CD14-positive monocyte (primary cell): ENCODE measurements at regions not wholly inside any gene's neighbourhood (a gene's known extent, or its start where the extent isn't known, plus 50 kb on each side); places are given as distances from the start of the nearest gene placed in this dataset.

ENCODE experiments used
- DNase-seq, 3 donors: peaks; one replicate each; pipeline ENCODE4 v3.0.0-alpha.2; 2011 to 2022
- H2AFZ ChIP-seq: 2 replicates; pipeline ENCODE4 v1.6.0; 2012; ENCODE audit warnings: mild to moderate bottlenecking, low read depth, low read length, inconsistent platforms; ENCODE audit not compliant: insufficient read depth, poor library complexity, severe bottlenecking
- H3K27ac ChIP-seq, 2 donors: 1 replicate in 1 of 2; 2 replicates in 1 of 2; pipeline ENCODE4 v1.5.1; 2012 to 2013; ENCODE audit warnings: low read length in 2 of 2, control low read depth in 1 of 2, inconsistent platforms in 1 of 2, low read depth in 1 of 2, mild to moderate bottlenecking in 1 of 2
- H3K27me3 ChIP-seq, 2 donors: one replicate each; pipeline versions ENCODE4 v1.6.0 to v1.6.1; 2011 to 2013; ENCODE audit warnings: low read length in 2 of 2; ENCODE audit not compliant: control insufficient read depth in 2 of 2, insufficient read depth in 2 of 2
- H3K36me3 ChIP-seq, 2 donors: replicated peaks in 1 of 2; 1 replicate in 1 of 2; 2 replicates in 1 of 2; pipeline versions ENCODE4 v1.5.1 to v1.6.1; 2012 to 2013; ENCODE audit warnings: low read length in 2 of 2, control low read depth in 1 of 2, inconsistent platforms in 1 of 2, mild to moderate bottlenecking in 1 of 2; ENCODE audit not compliant: insufficient read depth in 2 of 2, control insufficient read depth in 1 of 2
- H3K4me1 ChIP-seq, 2 donors: 1 replicate in 1 of 2; 2 replicates in 1 of 2; pipeline versions ENCODE4 v1.5.1 to v1.6.1; 2012 to 2013; ENCODE audit warnings: low read length in 2 of 2, control low read depth in 1 of 2, inconsistent platforms in 1 of 2, mild to moderate bottlenecking in 1 of 2, moderate library complexity in 1 of 2; ENCODE audit not compliant: insufficient read depth in 2 of 2, control insufficient read depth in 1 of 2
- H3K4me2 ChIP-seq: replicated peaks from 2 replicates; pipeline ENCODE3; 2012; ENCODE audit warnings: low read length, moderate library complexity, mild to moderate bottlenecking; ENCODE audit not compliant: poor library complexity, severe bottlenecking; ENCODE audit errors: extremely low read depth
- H3K4me3 ChIP-seq, 3 experiments: fragments of 200-600 bp in 1 of 3; sonication (generic) in 1 of 3; replicated peaks in 1 of 3; 1 replicate in 2 of 3; 2 replicates in 1 of 3; pipeline ENCODE4 v1.5.1; 2011 to 2013; ENCODE audit warnings: low read length in 3 of 3, mild to moderate bottlenecking in 3 of 3, control low read depth in 2 of 3, low read depth in 2 of 3, inconsistent platforms in 1 of 3, moderate library complexity in 1 of 3
- H3K79me2 ChIP-seq: 2 replicates; pipeline ENCODE4 v1.6.0; 2012; ENCODE audit warnings: mild to moderate bottlenecking, control low read depth, inconsistent platforms, low read length, moderate library complexity; ENCODE audit not compliant: insufficient read depth
- H3K9ac ChIP-seq: 2 replicates; pipeline ENCODE4 v1.6.0; 2017; ENCODE audit warnings: low read length, mild to moderate bottlenecking; ENCODE audit not compliant: insufficient read depth, poor library complexity, severe bottlenecking
- H3K9me3 ChIP-seq, 2 donors: replicated peaks in 1 of 2; 1 replicate in 1 of 2; 2 replicates in 1 of 2; pipeline versions ENCODE4 v1.5.1 to v1.6.1; 2012 to 2013; ENCODE audit warnings: low read length in 2 of 2, control low read depth in 1 of 2; ENCODE audit not compliant: control insufficient read depth in 1 of 2, insufficient read depth in 1 of 2
- H4K20me1 ChIP-seq: 2 replicates; pipeline ENCODE4 v1.6.0; 2012; ENCODE audit warnings: mild to moderate bottlenecking, low read length, control low read depth, moderate library complexity; ENCODE audit not compliant: insufficient read depth
- H3K27ac Mint-ChIP-seq, 7 donors: one replicate each; pipeline ENCODE4 v1.8.0; 2020; ENCODE audit warnings: mild to moderate bottlenecking in 7 of 7, mixed read lengths in 7 of 7, moderate library complexity in 6 of 7, inconsistent platforms in 2 of 7
- H3K27me3 Mint-ChIP-seq, 3 donors: one replicate each; pipeline ENCODE4 v1.8.0; 2021 to 2022; ENCODE audit warnings: low read depth in 3 of 3, mild to moderate bottlenecking in 3 of 3, mixed read lengths in 3 of 3, moderate library complexity in 3 of 3, inconsistent platforms in 1 of 3
- H3K36me3 Mint-ChIP-seq, 2 donors: one replicate each; pipeline ENCODE4 v1.8.0; 2020; ENCODE audit warnings: mixed read lengths in 2 of 2, inconsistent platforms in 1 of 2, mild to moderate bottlenecking in 1 of 2
- H3K4me1 Mint-ChIP-seq: one replicate; pipeline ENCODE4 v1.8.0; 2020; ENCODE audit warnings: mild to moderate bottlenecking, mixed read lengths
- H3K4me3 Mint-ChIP-seq, 2 donors: one replicate each; pipeline ENCODE4 v1.8.0; 2020; ENCODE audit warnings: mild to moderate bottlenecking in 2 of 2, mixed read lengths in 2 of 2, moderate library complexity in 1 of 2
- H3K9me3 Mint-ChIP-seq, 7 donors: one replicate each; pipeline ENCODE4 v1.8.0; 2020 to 2022; ENCODE audit warnings: mixed read lengths in 7 of 7, mild to moderate bottlenecking in 6 of 7, moderate library complexity in 6 of 7, inconsistent platforms in 2 of 7
- CTCF ChIP-seq: fragments of 200-600 bp; IDR thresholded peaks from one replicate; pipeline ENCODE4 v1.8.0; 2022; ENCODE audit warnings: antibody characterized with exemption, mild to moderate bottlenecking
- WGBS: methylation state at CpG from one replicate; pipeline ENCODE4 v1.1.5; 2013; ENCODE audit warnings: missing lambda C conversion rate; ENCODE audit not compliant: insufficient coverage; 5-methylcytosine and 5-hydroxymethylcytosine counted together
- intact Hi-C, 2 donors: fragments of 100-400 bp; cut with micrococcal nuclease; formaldehyde crosslinking; loops; one replicate each; pipeline versions ENCODE4 v1.15.0 to v1.15.1; 2023

DNA sequence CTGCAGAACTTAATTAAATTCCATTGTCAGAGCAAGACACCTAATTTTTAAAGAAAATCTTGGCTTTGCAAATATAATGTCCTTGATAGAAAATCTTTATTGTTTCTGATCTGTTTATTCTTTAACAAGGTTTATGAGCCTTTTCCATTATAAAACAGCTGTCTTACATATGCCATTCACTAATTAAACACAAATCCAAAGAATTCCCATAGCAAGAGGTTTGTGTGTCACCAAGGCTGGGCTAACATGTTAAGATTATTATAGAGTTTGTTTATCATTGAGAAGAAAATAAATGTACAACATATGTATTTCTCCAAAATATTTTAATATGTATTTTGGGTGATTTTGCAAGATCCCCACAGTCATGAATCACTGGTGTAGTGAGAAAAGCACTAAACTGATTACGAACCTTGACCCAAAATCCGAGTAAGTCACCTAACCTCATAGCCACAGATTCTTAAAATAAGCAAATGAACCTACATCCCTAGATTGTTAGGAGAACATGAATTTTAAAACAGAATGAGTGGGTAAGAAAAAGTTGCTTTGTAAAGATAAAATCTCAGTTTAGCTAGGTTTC, 694.8 kb upstream of the INTU start:
- WGBS = no CpG with 5 or more reads among the region's 2 CpGs
- no peaks in the 10 kb centered on the region for H3K36me3 ChIP-seq
- no peak for TF ChIP-seq CTCF
- Mint-ChIP-seq H3K4me3 (no peak overlapping the region), H3K36me3 (no peaks in the 10 kb centered on the region), H3K9me3 (peaks cover 0 to 13% (median 4%) of the 10 kb centered on the region in 7 donors), H3K27me3 (no peaks in the 10 kb centered on the region), H3K4me1 (no peaks in the 10 kb centered on the region), H3K27ac (no peak overlapping the region)
- no peak overlapping the region for H3K27ac ChIP-seq
- no peaks in the 10 kb centered on the region for H3K79me2 ChIP-seq
- no peaks in the 10 kb centered on the region for H3K27me3 ChIP-seq
- DNase-seq = no peak
- H3K4me2 ChIP-seq = no peak overlapping the region
- intact Hi-C loops = no loop called here
- H2AFZ ChIP-seq = no peak overlapping the region
- H3K9ac ChIP-seq = no peak overlapping the region
- H3K9me3 ChIP-seq = no peaks in the 10 kb centered on the region
- H4K20me1 ChIP-seq = no peaks in the 10 kb centered on the region
- no peaks in the 10 kb centered on the region for H3K4me1 ChIP-seq
- no peak overlapping the region for H3K4me3 ChIP-seq

DNA sequence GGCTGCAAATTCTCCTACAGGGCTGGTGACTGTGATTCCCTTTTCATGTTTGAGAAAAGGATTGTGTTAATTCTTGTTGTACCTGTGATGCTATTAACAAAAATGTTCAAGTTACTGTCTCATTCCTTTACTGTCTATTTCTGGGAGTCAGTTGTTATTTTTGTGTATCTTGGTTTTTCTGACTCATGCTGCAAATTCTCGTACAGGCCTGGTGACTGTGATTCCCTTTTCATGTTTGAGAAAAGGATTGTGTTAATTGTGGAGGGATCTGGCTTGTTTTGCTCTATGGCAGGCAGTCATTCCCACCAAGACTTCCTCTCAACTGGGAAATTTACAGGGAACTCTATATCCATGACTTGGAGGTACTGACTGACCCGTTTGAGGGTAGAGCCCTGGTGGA, 693.4 kb upstream of the INTU start:
- Histone ChIP-seq H3K27me3 (no peaks in the 10 kb centered on the region), H3K4me2 (no peak overlapping the region), H3K9me3 (no peaks in the 10 kb centered on the region), H3K36me3 (no peaks in the 10 kb centered on the region), H2AFZ (no peak overlapping the region), H3K9ac (no peak overlapping the region), H3K27ac (no peak overlapping the region), H4K20me1 (no peaks in the 10 kb centered on the region), H3K4me3 (no peak overlapping the region), H3K4me1 (no peaks in the 10 kb centered on the region), H3K79me2 (no peaks in the 10 kb centered on the region)
- 60% methylated on average over 1 of the region's 2 CpGs for WGBS
- Mint-ChIP-seq H3K36me3 (no peaks in the 10 kb centered on the region), H3K27ac (no peak overlapping the region), H3K4me1 (no peaks in the 10 kb centered on the region), H3K9me3 (peaks cover 0 to 13% (median 6%) of the 10 kb centered on the region in 7 donors), H3K27me3 (no peaks in the 10 kb centered on the region), H3K4me3 (no peak overlapping the region)
- TF ChIP-seq CTCF = no peak
- intact Hi-C loops = no loop called here
- DNase-seq = no peak
